Smooth muscle cell (in vitro differentiated cells): ENCODE measurements at regions not wholly inside any gene's neighbourhood (a gene's known extent, or its start where the extent isn't known, plus 50 kb on each side); places are given as distances from the start of the nearest gene placed in this dataset.

Experiments
- DNase-seq: peaks from one replicate; lab custom pipeline; 2025; ENCODE audit not compliant: unreplicated experiment; lab: John Stamatoyannopoulos, UW
- H2AFZ ChIP-seq: fragments of 200-600 bp; sonication (generic); 2 replicates; pipeline ENCODE4 v1.6.0; 2016; ENCODE audit warnings: antibody characterized with exemption, low read depth, mild to moderate bottlenecking
- H3F3A ChIP-seq: fragments of 200-600 bp; sonication (generic); 2 replicates; pipeline ENCODE4 v1.6.0; 2017; ENCODE audit warnings: antibody characterized with exemption, low read depth
- H3K27ac ChIP-seq: fragments of 200-600 bp; sonication (generic); 2 replicates; pipeline ENCODE4 v1.5.1; 2016; ENCODE audit warnings: low read depth, mild to moderate bottlenecking
- H3K27me3 ChIP-seq: fragments of 200-600 bp; sonication (generic); 2 replicates; pipeline ENCODE4 v1.6.1; 2016; ENCODE audit warnings: low read depth, mild to moderate bottlenecking
- H3K36me3 ChIP-seq: fragments of 200-600 bp; sonication (generic); 2 replicates; pipeline ENCODE4 v1.5.1; 2016; ENCODE audit warnings: low read depth
- H3K4me1 ChIP-seq: fragments of 200-600 bp; sonication (generic); 2 replicates; pipeline ENCODE4 v1.5.1; 2016; ENCODE audit warnings: low read depth
- H3K4me2 ChIP-seq: fragments of 200-600 bp; sonication (generic); 2 replicates; pipeline ENCODE4 v1.6.0; 2016; ENCODE audit warnings: mild to moderate bottlenecking
- H3K4me3 ChIP-seq: fragments of 200-600 bp; sonication (generic); 2 replicates; pipeline ENCODE4 v1.5.1; 2016; ENCODE audit warnings: mild to moderate bottlenecking
- H3K79me2 ChIP-seq: fragments of 200-600 bp; sonication (generic); 2 replicates; pipeline ENCODE4 v1.6.0; 2016; ENCODE audit warnings: low read depth, mild to moderate bottlenecking
- H3K9ac ChIP-seq: fragments of 200-600 bp; sonication (generic); 2 replicates; pipeline ENCODE4 v1.6.0; 2016; ENCODE audit warnings: low read depth
- H3K9me3 ChIP-seq: fragments of 200-600 bp; sonication (generic); replicated peaks from 2 replicates; pipeline ENCODE4 v1.5.1; 2016; ENCODE audit warnings: low read depth
- H4K20me1 ChIP-seq: fragments of 200-600 bp; sonication (generic); 2 replicates; pipeline ENCODE4 v1.6.0; 2016; ENCODE audit warnings: low read depth
- CTCF ChIP-seq: fragments of 200-600 bp; sonication (generic); IDR thresholded peaks from 2 replicates; pipeline ENCODE4 v1.5.1; 2017; ENCODE audit warnings: borderline replicate concordance, mild to moderate bottlenecking, antibody characterized with exemption; ENCODE audit not compliant: insufficient read depth, poor library complexity, severe bottlenecking
- WGBS: methylation state at CpG from one replicate; pipeline ENCODE4 v1.1.7; 2016; ENCODE audit warnings: low lambda C conversion rate; 5-methylcytosine and 5-hydroxymethylcytosine counted together

DNA sequence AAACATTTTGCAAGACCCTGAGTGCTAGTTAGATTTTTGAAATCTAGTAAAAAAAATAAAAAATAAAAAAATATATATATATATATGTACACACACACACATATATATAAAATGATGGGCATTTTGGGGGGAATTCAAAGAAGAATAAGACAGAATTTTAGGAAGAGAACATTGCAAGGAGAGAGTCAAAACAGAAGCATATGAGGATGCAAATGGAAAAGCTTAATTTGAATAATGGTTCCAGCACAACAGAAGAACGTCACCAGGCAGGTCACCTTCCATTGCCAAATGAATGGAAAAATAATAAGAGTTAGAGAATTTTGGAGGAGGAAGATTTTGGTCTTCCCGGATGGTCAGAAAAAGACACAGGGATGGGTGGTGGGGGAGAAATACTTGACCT is 1097.2 kb downstream of the BCL11A start:
- H3K79me2 ChIP-seq, result no peaks in the 10 kb centered on the region
- no peak overlapping the region for H3K4me2 ChIP-seq
- H3K4me3 ChIP-seq, result no peak overlapping the region
- DNase-seq, result no peak
- H3K27me3 ChIP-seq, result no peaks in the 10 kb centered on the region
- no peak overlapping the region for H2AFZ ChIP-seq
- H3K27ac ChIP-seq, result no peak overlapping the region
- no peak overlapping the region for H3K9ac ChIP-seq
- TF ChIP-seq CTCF, result no peak
- no peaks in the 10 kb centered on the region for H3K4me1 ChIP-seq
- WGBS, result 83% methylated on average over 2 of the region's 2 CpGs
- H3F3A ChIP-seq, result no peaks in the 10 kb centered on the region
- no peaks in the 10 kb centered on the region for H3K36me3 ChIP-seq
- no peaks in the 10 kb centered on the region for H3K9me3 ChIP-seq
- no peaks in the 10 kb centered on the region for H4K20me1 ChIP-seq

DNA sequence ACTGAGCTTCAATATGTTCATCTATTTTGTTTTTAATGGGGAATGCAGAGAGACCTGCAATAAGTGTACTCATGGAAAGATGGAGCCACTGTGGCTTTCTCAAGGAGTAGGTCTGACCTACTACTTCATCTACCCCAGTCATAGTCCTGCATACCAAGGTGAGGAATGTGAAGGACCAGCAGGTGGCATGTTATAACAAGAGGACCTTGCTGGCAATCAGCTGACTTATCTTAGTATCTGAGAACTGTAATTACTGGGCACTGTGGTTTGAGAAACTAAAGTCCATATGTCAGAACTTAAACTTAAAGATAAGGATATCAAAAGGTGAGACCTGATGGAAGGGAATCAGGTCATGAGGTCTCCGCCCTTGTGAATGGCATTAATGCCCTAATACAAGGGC is 1104.2 kb downstream of the BCL11A start:
- Histone ChIP-seq H2AFZ (no peak overlapping the region), H3K4me2 (no peak overlapping the region), H3K36me3 (no peaks in the 10 kb centered on the region), H4K20me1 (no peaks in the 10 kb centered on the region), H3K27me3 (no peaks in the 10 kb centered on the region), H3K4me3 (no peak overlapping the region), H3K79me2 (no peaks in the 10 kb centered on the region), H3K4me1 (no peaks in the 10 kb centered on the region), H3K9ac (no peak overlapping the region), H3F3A (no peaks in the 10 kb centered on the region), H3K9me3 (no peaks in the 10 kb centered on the region), H3K27ac (no peak overlapping the region)
- WGBS, result 94% methylated on average over 1 of the region's 1 CpG
- no peak for DNase-seq
- TF ChIP-seq CTCF, result no peak

DNA sequence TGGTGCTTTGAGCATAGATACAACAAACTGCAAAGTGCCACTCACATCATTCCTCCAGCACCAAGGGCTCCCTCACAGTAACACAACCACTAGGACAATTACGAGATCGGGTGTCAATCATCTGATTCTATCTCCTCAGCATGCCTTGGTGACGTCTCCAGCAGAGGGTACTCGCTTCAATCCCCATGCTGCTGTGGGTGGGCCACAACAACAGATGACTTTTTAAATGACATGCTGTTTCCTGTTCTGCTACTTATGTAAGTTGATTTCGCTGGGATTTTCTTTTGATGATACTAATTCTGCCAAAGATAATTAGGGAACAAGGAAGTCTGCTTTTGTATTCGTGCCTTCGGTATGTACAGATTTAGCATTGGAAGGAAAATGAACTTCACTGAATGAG is 1113.0 kb downstream of the BCL11A start:
- H3K79me2 ChIP-seq, result no peaks in the 10 kb centered on the region
- no peaks in the 10 kb centered on the region for H4K20me1 ChIP-seq
- DNase-seq, result no peak
- no peaks in the 10 kb centered on the region for H3K4me1 ChIP-seq
- 84% methylated on average over 7 of the region's 7 CpGs for WGBS
- no peak overlapping the region for H3K4me3 ChIP-seq
- no peaks in the 10 kb centered on the region for H3K9me3 ChIP-seq
- TF ChIP-seq CTCF, result no peak
- no peak overlapping the region for H3K27ac ChIP-seq
- H3K9ac ChIP-seq, result no peak overlapping the region
- H2AFZ ChIP-seq, result no peak overlapping the region
- H3F3A ChIP-seq, result no peaks in the 10 kb centered on the region
- no peak overlapping the region for H3K4me2 ChIP-seq
- H3K27me3 ChIP-seq, result no peaks in the 10 kb centered on the region
- H3K36me3 ChIP-seq, result no peaks in the 10 kb centered on the region

- H3K27me3 ChIP-seq, result no peaks in the 10 kb centered on the region
- H3K9ac ChIP-seq, result no peak overlapping the region
- WGBS, result 96% methylated on average over 3 of the region's 3 CpGs
These were observed 1117.8 kb downstream of the BCL11A start for GRCh38 chr2:59435635-59436034.

More at GRCh38 chr2:59435635-59436034, 1117.8 kb downstream of the BCL11A start:
- no peak for DNase-seq
- H3K36me3 ChIP-seq, result no peaks in the 10 kb centered on the region
- H3F3A ChIP-seq, result no peaks in the 10 kb centered on the region
- no peak overlapping the region for H2AFZ ChIP-seq
- H4K20me1 ChIP-seq, result no peaks in the 10 kb centered on the region
- H3K9me3 ChIP-seq, result no peaks in the 10 kb centered on the region
- TF ChIP-seq CTCF, result no peak
- H3K4me1 ChIP-seq, result no peaks in the 10 kb centered on the region
- H3K27ac ChIP-seq, result no peak overlapping the region
- no peak overlapping the region for H3K4me2 ChIP-seq
- H3K4me3 ChIP-seq, result no peak overlapping the region
- no peaks in the 10 kb centered on the region for H3K79me2 ChIP-seq
